HCT116 (cell line): ENCODE measurements at regions not wholly inside any gene's neighbourhood (a gene's known extent, or its start where the extent isn't known, plus 50 kb on each side); places are given as distances from the start of the nearest gene placed in this dataset.

Source experiments
- ATAC-seq: fragments of 200-7000 bp; cut with Tn5 transposase; 2 replicates; pipeline ENCODE4 v1.9.1; 2020; ENCODE audit warnings: mild to moderate bottlenecking, moderate library complexity
- BruUV-seq: library from RNA; stranded (reverse); fragments of 400-500 nt; replicated peaks from 2 replicates; lab custom pipeline; 2021; lab: Mats Ljungman, UMichigan
- CTCF ChIA-PET: fragments of 300-600 bp; sonication (Branson Sonifier 250); formaldehyde crosslinking; loops from one replicate; lab custom pipeline; 2021; ENCODE audit warnings: antibody characterized with exemption; lab: Charles Lee
- POLR2A ChIA-PET: fragments of 300-600, 350-600 bp; sonication (Branson Sonifier 250); formaldehyde crosslinking; loops from one replicate; lab custom pipeline; 2021; ENCODE audit warnings: antibody characterized with exemption; lab: Charles Lee
- RAD21 ChIA-PET, 2 experiments: fragments of 300-600 bp; sonication (Branson Sonifier 250); formaldehyde crosslinking; loops; one replicate each; lab custom pipeline; 2023; ENCODE audit warnings: low total read pairs in 2 of 2; ENCODE audit not compliant: uncharacterized antibody in 2 of 2, unreplicated experiment in 2 of 2, low non-redundant PET in 1 of 2; lab: Charles Lee
- DNase-seq: peaks from one replicate; pipeline ENCODE4 v3.0.0-alpha.2; 2010; ENCODE audit warnings: low read depth, low spot score
- H2AFZ ChIP-seq: fragments of 200-600 bp; shearing (Covaris generic), sonication (generic); 2 replicates; pipeline ENCODE4 v1.6.1; 2017; ENCODE audit warnings: low read depth, mixed run types, mixed read lengths, antibody characterized with exemption, low read length; ENCODE audit not compliant: poor library complexity, severe bottlenecking
- H3K27ac ChIP-seq: 2 replicates; pipeline ENCODE4 v1.5.1; 2012; ENCODE audit warnings: low read depth, low read length
- H3K27me3 ChIP-seq: fragments of 200-600 bp; sonication (generic); 2 replicates; pipeline ENCODE4 v1.6.1; 2016; ENCODE audit warnings: mixed run types, low read length, mixed read lengths; ENCODE audit not compliant: insufficient read depth
- H3K36me3 ChIP-seq, 2 experiments: fragments of 200-500 bp in 1 of 2; fragments of 200-600 bp in 1 of 2; sonication (Bioruptor generic) in 1 of 2; sonication (generic) in 1 of 2; 2 replicates each; pipeline versions ENCODE4 v1.5.1 to v1.6.1; 2014 to 2016; ENCODE audit warnings: low read length in 2 of 2, inconsistent platforms in 1 of 2, mixed read lengths in 1 of 2, mixed run types in 1 of 2; ENCODE audit not compliant: insufficient read depth in 2 of 2, control insufficient read depth in 1 of 2
- H3K4me1 ChIP-seq, 2 experiments: fragments of 200-600 bp in 1 of 2; sonication (generic) in 1 of 2; 2 replicates each; pipeline versions ENCODE4 v1.5.1 to v1.6.1; 2012 to 2017; ENCODE audit warnings: low read length in 2 of 2, inconsistent platforms in 1 of 2, mild to moderate bottlenecking in 1 of 2, mixed read lengths in 1 of 2, mixed run types in 1 of 2, moderate library complexity in 1 of 2; ENCODE audit not compliant: insufficient read depth in 2 of 2, control insufficient read depth in 1 of 2
- H3K4me2 ChIP-seq: fragments of 200-600 bp; sonication (generic); 2 replicates; pipeline ENCODE4 v1.6.1; 2017; ENCODE audit warnings: mixed run types, low read length, mixed read lengths
- H3K4me3 ChIP-seq, 2 experiments: fragments of 200-600 bp in 1 of 2; sonication (generic) in 1 of 2; replicated peaks in 1 of 2; 2 replicates each; pipeline ENCODE4 v1.5.1; 2011 to 2016; ENCODE audit warnings: low read length in 2 of 2, control low read depth in 1 of 2, low read depth in 1 of 2, mild to moderate bottlenecking in 1 of 2, mixed read lengths in 1 of 2, mixed run types in 1 of 2
- H3K79me2 ChIP-seq: fragments of 200-600 bp; sonication (generic); 2 replicates; pipeline ENCODE4 v1.6.1; 2017; ENCODE audit warnings: mild to moderate bottlenecking, mixed run types, low read length, moderate library complexity, mixed read lengths; ENCODE audit not compliant: insufficient read depth
- H3K9ac ChIP-seq: fragments of 200-600 bp; sonication (generic); 2 replicates; pipeline ENCODE4 v1.6.1; 2016; ENCODE audit warnings: low read length, mixed read lengths
- H3K9me2 ChIP-seq: fragments of 200-600 bp; sonication (generic), shearing (Covaris generic); 2 replicates; pipeline ENCODE4 v1.6.1; 2017; ENCODE audit warnings: mixed run types, mild to moderate bottlenecking, moderate library complexity; ENCODE audit not compliant: insufficient read depth
- H3K9me3 ChIP-seq, 2 experiments: fragments of 200-500 bp in 1 of 2; fragments of 200-600 bp in 1 of 2; sonication (Bioruptor generic) in 1 of 2; sonication (generic) in 1 of 2; 2 replicates each; pipeline ENCODE4 v1.6.1; 2014 to 2017; ENCODE audit warnings: low read length in 2 of 2, mixed read lengths in 2 of 2, inconsistent platforms in 1 of 2, low read depth in 1 of 2, mild to moderate bottlenecking in 1 of 2, mixed run types in 1 of 2, moderate library complexity in 1 of 2; ENCODE audit not compliant: control insufficient read depth in 1 of 2, insufficient read depth in 1 of 2
- H4K20me1 ChIP-seq: fragments of 200-600 bp; sonication (generic), shearing (Covaris generic); 2 replicates; pipeline ENCODE4 v1.6.1; 2017; ENCODE audit warnings: mixed run types, mild to moderate bottlenecking, moderate library complexity; ENCODE audit not compliant: insufficient read depth
- CBX3 ChIP-seq: IDR thresholded peaks from 2 replicates; pipeline ENCODE4 v1.6.1; 2012; ENCODE audit warnings: low read depth
- CEBPB ChIP-seq: IDR thresholded peaks from 2 replicates; pipeline ENCODE4 v1.6.1; 2012; ENCODE audit warnings: low read depth
- ELF1 ChIP-seq: IDR thresholded peaks from 2 replicates; pipeline ENCODE4 v1.6.1; 2012; ENCODE audit warnings: low read depth, borderline replicate concordance
- EZH2 ChIP-seq: fragments of 200-600 bp; sonication (generic); IDR thresholded peaks from 2 replicates; pipeline ENCODE4 v1.6.1; 2017; ENCODE audit warnings: antibody characterized with exemption, mixed run types
- YY1 ChIP-seq: IDR thresholded peaks from 2 replicates; pipeline ENCODE4 v1.6.1; 2011; ENCODE audit warnings: low read length, low read depth, moderate library complexity, mild to moderate bottlenecking; ENCODE audit not compliant: insufficient replicate concordance; ENCODE audit errors: extremely low read depth
- intact Hi-C: fragments of 100-400 bp; cut with micrococcal nuclease; formaldehyde crosslinking; loops from 2 replicates; pipeline ENCODE4 v1.10.0; 2022
- TF ChIP-seq, protein P1 (sequence below), 3 experiments: fragments of 200-600 bp in 1 of 3; sonication (generic) in 1 of 3; IDR thresholded peaks in 2 of 3; conservative IDR thresholded peaks in 1 of 3; 2 replicates each; pipeline ENCODE4 v1.5.1; 2012 to 2017; ENCODE audit warnings: low read depth in 2 of 3, low read length in 2 of 3, antibody characterized with exemption in 1 of 3, borderline replicate concordance in 1 of 3, control low read depth in 1 of 3, mild to moderate bottlenecking in 1 of 3, mixed read lengths in 1 of 3, mixed run types in 1 of 3, moderate library complexity in 1 of 3; ENCODE audit not compliant: insufficient read depth in 1 of 3
- TF ChIP-seq, protein P2 (sequence below): IDR thresholded peaks from 2 replicates; pipeline ENCODE4 v1.6.1; 2012; ENCODE audit warnings: low read depth

DNA sequence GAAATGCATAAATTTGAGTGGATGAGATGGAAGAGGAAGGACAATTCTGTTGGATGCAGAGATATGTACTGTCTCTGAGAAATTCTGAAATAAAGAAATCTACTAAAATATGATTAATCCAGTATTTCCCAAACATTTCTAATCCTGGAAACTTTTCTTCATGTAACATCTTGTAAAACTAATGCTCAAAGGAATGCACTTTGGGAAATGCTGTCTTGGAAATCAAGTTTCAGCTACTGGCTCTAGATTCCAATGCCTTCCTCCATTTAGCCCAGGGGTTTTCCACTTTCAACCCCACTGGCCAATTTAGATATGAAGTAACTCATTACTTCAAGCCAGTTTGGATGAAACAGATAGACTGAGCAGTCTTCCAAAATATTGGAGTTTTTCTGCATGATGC lies 355.1 kb downstream of the TXNL1 start:
- intact Hi-C loops = no loop called here
- no peak for ATAC-seq
- no peak overlapping the region for H2AFZ ChIP-seq
- H3K4me2 ChIP-seq = no peak overlapping the region
- no peaks in the 10 kb centered on the region for H3K79me2 ChIP-seq
- H3K4me3 ChIP-seq = no peak overlapping the region
- BruUV-seq = no TSS peak
- ChIA-PET POLR2A (no interaction called here), RAD21 (no interaction called here), CTCF (no interaction called here)
- H3K27me3 ChIP-seq = no peaks in the 10 kb centered on the region
- no peaks in the 10 kb centered on the region for H3K4me1 ChIP-seq
- H3K9me2 ChIP-seq = no peaks in the 10 kb centered on the region
- no peak overlapping the region for H3K9ac ChIP-seq
- TF ChIP-seq YY1 = no peak
- TF ChIP-seq, protein P1, sequence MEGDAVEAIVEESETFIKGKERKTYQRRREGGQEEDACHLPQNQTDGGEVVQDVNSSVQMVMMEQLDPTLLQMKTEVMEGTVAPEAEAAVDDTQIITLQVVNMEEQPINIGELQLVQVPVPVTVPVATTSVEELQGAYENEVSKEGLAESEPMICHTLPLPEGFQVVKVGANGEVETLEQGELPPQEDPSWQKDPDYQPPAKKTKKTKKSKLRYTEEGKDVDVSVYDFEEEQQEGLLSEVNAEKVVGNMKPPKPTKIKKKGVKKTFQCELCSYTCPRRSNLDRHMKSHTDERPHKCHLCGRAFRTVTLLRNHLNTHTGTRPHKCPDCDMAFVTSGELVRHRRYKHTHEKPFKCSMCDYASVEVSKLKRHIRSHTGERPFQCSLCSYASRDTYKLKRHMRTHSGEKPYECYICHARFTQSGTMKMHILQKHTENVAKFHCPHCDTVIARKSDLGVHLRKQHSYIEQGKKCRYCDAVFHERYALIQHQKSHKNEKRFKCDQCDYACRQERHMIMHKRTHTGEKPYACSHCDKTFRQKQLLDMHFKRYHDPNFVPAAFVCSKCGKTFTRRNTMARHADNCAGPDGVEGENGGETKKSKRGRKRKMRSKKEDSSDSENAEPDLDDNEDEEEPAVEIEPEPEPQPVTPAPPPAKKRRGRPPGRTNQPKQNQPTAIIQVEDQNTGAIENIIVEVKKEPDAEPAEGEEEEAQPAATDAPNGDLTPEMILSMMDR (IDR thresholded peaks at IDR 0.05 in 2 of 3, conservative IDR thresholded peaks at IDR 0.05 in 1 of 3; ENCODE audit: borderline replicate concordance in 1 of 3, insufficient read depth in 1 of 3, low read depth in 2 of 3, low read length in 2 of 3) = no peak
- no peak for TF ChIP-seq CBX3
- TF ChIP-seq, protein P2, sequence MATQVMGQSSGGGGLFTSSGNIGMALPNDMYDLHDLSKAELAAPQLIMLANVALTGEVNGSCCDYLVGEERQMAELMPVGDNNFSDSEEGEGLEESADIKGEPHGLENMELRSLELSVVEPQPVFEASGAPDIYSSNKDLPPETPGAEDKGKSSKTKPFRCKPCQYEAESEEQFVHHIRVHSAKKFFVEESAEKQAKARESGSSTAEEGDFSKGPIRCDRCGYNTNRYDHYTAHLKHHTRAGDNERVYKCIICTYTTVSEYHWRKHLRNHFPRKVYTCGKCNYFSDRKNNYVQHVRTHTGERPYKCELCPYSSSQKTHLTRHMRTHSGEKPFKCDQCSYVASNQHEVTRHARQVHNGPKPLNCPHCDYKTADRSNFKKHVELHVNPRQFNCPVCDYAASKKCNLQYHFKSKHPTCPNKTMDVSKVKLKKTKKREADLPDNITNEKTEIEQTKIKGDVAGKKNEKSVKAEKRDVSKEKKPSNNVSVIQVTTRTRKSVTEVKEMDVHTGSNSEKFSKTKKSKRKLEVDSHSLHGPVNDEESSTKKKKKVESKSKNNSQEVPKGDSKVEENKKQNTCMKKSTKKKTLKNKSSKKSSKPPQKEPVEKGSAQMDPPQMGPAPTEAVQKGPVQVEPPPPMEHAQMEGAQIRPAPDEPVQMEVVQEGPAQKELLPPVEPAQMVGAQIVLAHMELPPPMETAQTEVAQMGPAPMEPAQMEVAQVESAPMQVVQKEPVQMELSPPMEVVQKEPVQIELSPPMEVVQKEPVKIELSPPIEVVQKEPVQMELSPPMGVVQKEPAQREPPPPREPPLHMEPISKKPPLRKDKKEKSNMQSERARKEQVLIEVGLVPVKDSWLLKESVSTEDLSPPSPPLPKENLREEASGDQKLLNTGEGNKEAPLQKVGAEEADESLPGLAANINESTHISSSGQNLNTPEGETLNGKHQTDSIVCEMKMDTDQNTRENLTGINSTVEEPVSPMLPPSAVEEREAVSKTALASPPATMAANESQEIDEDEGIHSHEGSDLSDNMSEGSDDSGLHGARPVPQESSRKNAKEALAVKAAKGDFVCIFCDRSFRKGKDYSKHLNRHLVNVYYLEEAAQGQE = no peak
- TF ChIP-seq ELF1 = no peak
- TF ChIP-seq EZH2 = no peak
- no peak for TF ChIP-seq CEBPB
- H3K36me3 ChIP-seq = no peaks in the 10 kb centered on the region
- no peak overlapping the region for H3K27ac ChIP-seq
- no peaks in the 10 kb centered on the region for H4K20me1 ChIP-seq
- H3K9me3 ChIP-seq = peaks cover 3 to 6% of the 10 kb centered on the region in 2 experiments; a peak in 2 of 4 replicates
- no peak for DNase-seq
